H1 (cell line): ENCODE measurements at regions not wholly inside any gene's neighbourhood (a gene's known extent, or its start where the extent isn't known, plus 50 kb on each side); places are given as distances from the start of the nearest gene placed in this dataset.

Experiments
- ASH2L ChIP-seq: fragments of 200-600, 300-600 bp; sonication (generic); IDR thresholded peaks from one replicate; pipeline ENCODE4 v1.7.1; 2017; ENCODE audit warnings: low read length
- CEBPB ChIP-seq: IDR thresholded peaks from 2 replicates; pipeline ENCODE4 v1.6.1; 2012; ENCODE audit warnings: low read depth, low read length
- EP300 ChIP-seq, 2 experiments: IDR thresholded peaks; 1 replicate in 1 of 2; 2 replicates in 1 of 2; pipeline ENCODE4 v1.6.1; 2011 to 2012; ENCODE audit warnings: low read depth in 2 of 2, low read length in 2 of 2, mild to moderate bottlenecking in 2 of 2, borderline replicate concordance in 1 of 2, inconsistent platforms in 1 of 2, moderate library complexity in 1 of 2
- EZH2 ChIP-seq: fragments of 200-600 bp; sonication (generic); IDR thresholded peaks from 2 replicates; pipeline ENCODE4 v1.7.1; 2012; ENCODE audit warnings: low read depth, mild to moderate bottlenecking, moderate library complexity, low read length, inconsistent platforms; ENCODE audit not compliant: severe bottlenecking
- POLR2A ChIP-seq, 2 experiments: IDR thresholded peaks; 1 replicate in 1 of 2; 2 replicates in 1 of 2; pipeline ENCODE4 v1.6.1; 2011; ENCODE audit warnings: low read depth in 2 of 2, low read length in 2 of 2, mild to moderate bottlenecking in 2 of 2; ENCODE audit errors: control extremely low read depth in 1 of 2
- POLR2AphosphoS5 ChIP-seq: IDR thresholded peaks from 2 replicates; pipeline ENCODE4 v1.6.1; 2011; ENCODE audit warnings: low read depth, low read length
- SIN3A ChIP-seq, 2 experiments: IDR thresholded peaks in 1 of 2; conservative IDR thresholded peaks in 1 of 2; 2 replicates each; pipeline ENCODE4 v1.6.1; 2011 to 2012; ENCODE audit warnings: low read length in 2 of 2, improper control_type of control experiment in 1 of 2, low read depth in 1 of 2, mild to moderate bottlenecking in 1 of 2
- SIX5 ChIP-seq: IDR thresholded peaks from 2 replicates; pipeline ENCODE4 v1.6.1; 2011; ENCODE audit warnings: mild to moderate bottlenecking, low read depth, low read length
- SUZ12 ChIP-seq: fragments of 200-600 bp; sonication (generic); IDR thresholded peaks from 2 replicates; pipeline ENCODE4 v1.6.1; 2012; ENCODE audit warnings: mild to moderate bottlenecking, inconsistent platforms, low read length, moderate library complexity, mixed read lengths
- TAF1 ChIP-seq: IDR thresholded peaks from 2 replicates; pipeline ENCODE4 v1.6.1; 2011; ENCODE audit warnings: mild to moderate bottlenecking, low read depth, low read length
- ZNF274 ChIP-seq: IDR thresholded peaks from 2 replicates; pipeline ENCODE4 v1.7.0; 2012; ENCODE audit warnings: low read length, borderline replicate concordance; ENCODE audit errors: extremely low read depth
- TF ChIP-seq, protein P1 (sequence below), 3 experiments: IDR thresholded peaks; 1 replicate in 2 of 3; 2 replicates in 1 of 3; pipeline versions ENCODE4 v1.5.1 to v1.6.1; 2011; ENCODE audit warnings: low read length in 3 of 3, mild to moderate bottlenecking in 3 of 3, inconsistent platforms in 2 of 3, low read depth in 1 of 3, moderate library complexity in 1 of 3; ENCODE audit not compliant: insufficient read depth in 1 of 3; ENCODE audit errors: control extremely low read depth in 1 of 3
- TF ChIP-seq, protein P2 (sequence below): IDR thresholded peaks from 2 replicates; pipeline ENCODE4 v1.6.1; 2012; ENCODE audit warnings: inconsistent platforms

DNA sequence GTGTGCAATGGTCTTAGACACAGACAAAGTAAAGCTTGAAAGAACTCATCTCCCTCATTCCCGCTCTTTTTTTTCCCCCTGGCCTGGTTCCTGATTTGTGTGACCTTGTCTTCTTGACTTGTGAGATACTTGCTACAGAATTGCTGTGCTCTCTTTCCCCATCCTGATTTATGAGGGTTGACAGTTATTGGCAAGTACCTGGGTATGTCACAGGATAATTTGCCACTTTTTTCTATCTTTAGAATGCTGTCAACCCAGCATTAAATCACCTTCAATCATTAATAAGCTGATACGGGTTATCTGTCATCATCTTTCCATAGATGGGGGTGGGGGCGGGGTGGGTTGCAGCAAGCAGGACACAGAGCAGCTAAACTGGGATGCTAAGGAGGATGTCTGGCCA, 144.4 kb upstream of the PRICKLE1 start:
- TF ChIP-seq SIN3A (conservative IDR thresholded peaks at IDR 0.05 in 1 of 2, IDR thresholded peaks at IDR 0.05 in 1 of 2; ENCODE audit: low read depth in 1 of 2, low read length in 2 of 2) (no peak), SIX5 (no peak), ZNF274 (no peak), ASH2L (no peak), CEBPB (no peak), POLR2A (IDR thresholded peaks at IDR 0.05; ENCODE audit: control extremely low read depth in 1 of 2, low read depth in 2 of 2, low read length in 2 of 2) (no peak), EZH2 (no peak), SUZ12 (no peak), POLR2AphosphoS5 (no peak), EP300 (IDR thresholded peaks at IDR 0.05; ENCODE audit: borderline replicate concordance in 1 of 2, low read depth in 2 of 2, low read length in 2 of 2) (no peak), TAF1 (no peak)
- TF ChIP-seq, protein P1, sequence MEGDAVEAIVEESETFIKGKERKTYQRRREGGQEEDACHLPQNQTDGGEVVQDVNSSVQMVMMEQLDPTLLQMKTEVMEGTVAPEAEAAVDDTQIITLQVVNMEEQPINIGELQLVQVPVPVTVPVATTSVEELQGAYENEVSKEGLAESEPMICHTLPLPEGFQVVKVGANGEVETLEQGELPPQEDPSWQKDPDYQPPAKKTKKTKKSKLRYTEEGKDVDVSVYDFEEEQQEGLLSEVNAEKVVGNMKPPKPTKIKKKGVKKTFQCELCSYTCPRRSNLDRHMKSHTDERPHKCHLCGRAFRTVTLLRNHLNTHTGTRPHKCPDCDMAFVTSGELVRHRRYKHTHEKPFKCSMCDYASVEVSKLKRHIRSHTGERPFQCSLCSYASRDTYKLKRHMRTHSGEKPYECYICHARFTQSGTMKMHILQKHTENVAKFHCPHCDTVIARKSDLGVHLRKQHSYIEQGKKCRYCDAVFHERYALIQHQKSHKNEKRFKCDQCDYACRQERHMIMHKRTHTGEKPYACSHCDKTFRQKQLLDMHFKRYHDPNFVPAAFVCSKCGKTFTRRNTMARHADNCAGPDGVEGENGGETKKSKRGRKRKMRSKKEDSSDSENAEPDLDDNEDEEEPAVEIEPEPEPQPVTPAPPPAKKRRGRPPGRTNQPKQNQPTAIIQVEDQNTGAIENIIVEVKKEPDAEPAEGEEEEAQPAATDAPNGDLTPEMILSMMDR (IDR thresholded peaks at IDR 0.05; ENCODE audit: control extremely low read depth in 1 of 3, insufficient read depth in 1 of 3, low read depth in 1 of 3, low read length in 3 of 3): no peak
- TF ChIP-seq, protein P2, sequence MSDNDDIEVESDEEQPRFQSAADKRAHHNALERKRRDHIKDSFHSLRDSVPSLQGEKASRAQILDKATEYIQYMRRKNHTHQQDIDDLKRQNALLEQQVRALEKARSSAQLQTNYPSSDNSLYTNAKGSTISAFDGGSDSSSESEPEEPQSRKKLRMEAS: no peak
